ENCODE measurements at regions not wholly inside any gene's neighbourhood (a gene's known extent, or its start where the extent isn't known, plus 50 kb on each side); places are given as distances from the start of the nearest gene placed in this dataset.

DNA sequence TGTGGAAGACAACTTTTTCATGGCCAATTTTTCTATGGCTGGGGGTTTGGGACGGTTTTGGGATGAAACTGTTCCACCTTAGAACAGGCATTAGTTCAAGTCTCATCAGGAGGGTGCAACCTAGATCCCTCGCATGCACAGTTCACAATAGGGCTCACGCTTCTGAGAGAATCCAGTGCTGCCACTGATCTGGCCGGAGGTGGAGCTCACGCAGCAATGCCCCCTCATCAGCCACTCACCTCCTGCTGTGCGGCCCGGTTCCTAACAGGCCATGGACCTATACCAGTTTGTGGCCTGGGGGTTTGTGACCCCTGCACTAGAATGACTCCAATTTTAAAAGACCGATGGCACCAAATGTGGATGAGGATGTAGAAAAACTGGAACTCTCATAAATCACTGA, 127.2 kb upstream of the IER5L start:
- TF ChIP-seq, protein P1, sequence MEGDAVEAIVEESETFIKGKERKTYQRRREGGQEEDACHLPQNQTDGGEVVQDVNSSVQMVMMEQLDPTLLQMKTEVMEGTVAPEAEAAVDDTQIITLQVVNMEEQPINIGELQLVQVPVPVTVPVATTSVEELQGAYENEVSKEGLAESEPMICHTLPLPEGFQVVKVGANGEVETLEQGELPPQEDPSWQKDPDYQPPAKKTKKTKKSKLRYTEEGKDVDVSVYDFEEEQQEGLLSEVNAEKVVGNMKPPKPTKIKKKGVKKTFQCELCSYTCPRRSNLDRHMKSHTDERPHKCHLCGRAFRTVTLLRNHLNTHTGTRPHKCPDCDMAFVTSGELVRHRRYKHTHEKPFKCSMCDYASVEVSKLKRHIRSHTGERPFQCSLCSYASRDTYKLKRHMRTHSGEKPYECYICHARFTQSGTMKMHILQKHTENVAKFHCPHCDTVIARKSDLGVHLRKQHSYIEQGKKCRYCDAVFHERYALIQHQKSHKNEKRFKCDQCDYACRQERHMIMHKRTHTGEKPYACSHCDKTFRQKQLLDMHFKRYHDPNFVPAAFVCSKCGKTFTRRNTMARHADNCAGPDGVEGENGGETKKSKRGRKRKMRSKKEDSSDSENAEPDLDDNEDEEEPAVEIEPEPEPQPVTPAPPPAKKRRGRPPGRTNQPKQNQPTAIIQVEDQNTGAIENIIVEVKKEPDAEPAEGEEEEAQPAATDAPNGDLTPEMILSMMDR (IDR thresholded peaks at IDR 0.05; ENCODE audit: low read depth, low read length), result no peak
- no peak for TF ChIP-seq EZH2phosphoT487 (IDR thresholded peaks at IDR 0.05; ENCODE audit: low read depth)
